Activated CD4-positive, alpha-beta T cell treated with anti-CD3 and anti-CD28 coated beads, Interleukin-2, amount 10 ng/mL, durations not matched to agents 24 days and 14 days (primary cell): ENCODE measurements at regions not wholly inside any gene's neighbourhood (a gene's known extent, or its start where the extent isn't known, plus 50 kb on each side); places are given as distances from the start of the nearest gene placed in this dataset.

Experiments used
- DNase-seq: peaks from one replicate; pipeline ENCODE4 v3.0.0; 2022
- H3K27ac Mint-ChIP-seq: one replicate; pipeline ENCODE4 v1.8.0; 2022; ENCODE audit warnings: mild to moderate bottlenecking, mixed read lengths
- H3K27me3 Mint-ChIP-seq: one replicate; pipeline ENCODE4 v1.8.0; 2022; ENCODE audit warnings: mixed read lengths
- H3K36me3 Mint-ChIP-seq: one replicate; pipeline ENCODE4 v1.8.0; 2022; ENCODE audit warnings: low read depth, mild to moderate bottlenecking, mixed read lengths
- H3K4me1 Mint-ChIP-seq: one replicate; pipeline ENCODE4 v1.8.0; 2021; ENCODE audit warnings: mixed read lengths
- H3K4me3 Mint-ChIP-seq: one replicate; pipeline ENCODE4 v1.8.0; 2022; ENCODE audit warnings: mild to moderate bottlenecking, moderate library complexity, mixed read lengths
- H3K9me3 Mint-ChIP-seq: one replicate; pipeline ENCODE4 v1.8.0; 2021; ENCODE audit warnings: mixed read lengths
- intact Hi-C: fragments of 100-400 bp; cut with micrococcal nuclease; formaldehyde crosslinking; loops from one replicate; pipeline ENCODE4 v1.15.1; 2023

- Mint-ChIP-seq H3K27ac (no peak overlapping the region), H3K4me1 (no peaks in the 10 kb centered on the region), H3K4me3 (no peak overlapping the region), H3K9me3 (peaks cover 6% of the 10 kb centered on the region), H3K36me3 (no peaks in the 10 kb centered on the region), H3K27me3 (no peaks in the 10 kb centered on the region)
- intact Hi-C loops: no loop called here
- no peak for DNase-seq
Measured at GRCh38 chr5:33369485-33370465, 71.0 kb upstream of the TARS1 start.

- no peak for DNase-seq
- no peak overlapping the region for H3K4me3 Mint-ChIP-seq
- H3K9me3 Mint-ChIP-seq: peaks cover 6% of the 10 kb centered on the region
- intact Hi-C loops: no loop called here
- H3K4me1 Mint-ChIP-seq: no peaks in the 10 kb centered on the region
- no peaks in the 10 kb centered on the region for H3K27me3 Mint-ChIP-seq
- no peaks in the 10 kb centered on the region for H3K36me3 Mint-ChIP-seq
- H3K27ac Mint-ChIP-seq: no peak overlapping the region
Measured at GRCh38 chr5:33370466-33370859, 70.3 kb upstream of the TARS1 start.

- intact Hi-C loops: no loop called here
- Mint-ChIP-seq H3K4me3 (no peak overlapping the region), H3K27me3 (no peaks in the 10 kb centered on the region), H3K4me1 (no peaks in the 10 kb centered on the region), H3K27ac (no peak overlapping the region), H3K36me3 (no peaks in the 10 kb centered on the region), H3K9me3 (no peaks in the 10 kb centered on the region)
- no peak for DNase-seq
Measured at GRCh38 chr5:33371660-33372059, 69.1 kb upstream of the TARS1 start.

- no peaks in the 10 kb centered on the region for H3K9me3 Mint-ChIP-seq
- no peaks in the 10 kb centered on the region for H3K4me1 Mint-ChIP-seq
- H3K4me3 Mint-ChIP-seq: no peak overlapping the region
- H3K27me3 Mint-ChIP-seq: no peaks in the 10 kb centered on the region
- intact Hi-C loops: no loop called here
- no peak overlapping the region for H3K27ac Mint-ChIP-seq
- H3K36me3 Mint-ChIP-seq: no peaks in the 10 kb centered on the region
- no peak for DNase-seq
Measured at GRCh38 chr5:33372721-33373472, 67.9 kb upstream of the TARS1 start.

- H3K27ac Mint-ChIP-seq: no peak overlapping the region
- H3K9me3 Mint-ChIP-seq: no peaks in the 10 kb centered on the region
- no peak overlapping the region for H3K4me3 Mint-ChIP-seq
- intact Hi-C loops: no loop called here
- H3K4me1 Mint-ChIP-seq: peaks cover 1% of the 10 kb centered on the region
- no peaks in the 10 kb centered on the region for H3K27me3 Mint-ChIP-seq
- no peaks in the 10 kb centered on the region for H3K36me3 Mint-ChIP-seq
- no peak for DNase-seq
Measured at GRCh38 chr5:33375900-33376299, 64.9 kb upstream of the TARS1 start.

- Mint-ChIP-seq H3K36me3 (no peaks in the 10 kb centered on the region), H3K9me3 (peaks cover 9% of the 10 kb centered on the region), H3K4me3 (no peak overlapping the region), H3K4me1 (peaks cover 1% of the 10 kb centered on the region), H3K27me3 (no peaks in the 10 kb centered on the region), H3K27ac (no peak overlapping the region)
- no peak for DNase-seq
- intact Hi-C loops: no loop called here
Measured at GRCh38 chr5:33379757-33380156, 61.0 kb upstream of the TARS1 start.

- no peak overlapping the region for H3K4me3 Mint-ChIP-seq
- no peak for DNase-seq
- H3K27ac Mint-ChIP-seq: no peak overlapping the region
Measured at GRCh38 chr5:33381243-33381642, 59.5 kb upstream of the TARS1 start.

More at GRCh38 chr5:33381243-33381642, 59.5 kb upstream of the TARS1 start:
- Mint-ChIP-seq H3K27me3 (no peaks in the 10 kb centered on the region), H3K9me3 (peaks cover 16% of the 10 kb centered on the region), H3K4me1 (peaks cover 1% of the 10 kb centered on the region), H3K36me3 (no peaks in the 10 kb centered on the region)
- intact Hi-C loops: no loop called here
